GM12878 (cell line): ENCODE measurements at regions not wholly inside any gene's neighbourhood (a gene's known extent, or its start where the extent isn't known, plus 50 kb on each side); places are given as distances from the start of the nearest gene placed in this dataset.

Source experiments
- ATAC-seq: fragments of 200-7000 bp; cut with Tn5 transposase; 3 replicates; pipeline ENCODE4 v1.9.1; 2020; ENCODE audit warnings: mild to moderate bottlenecking, moderate library complexity
- BruUV-seq: library from RNA; stranded (reverse); fragments of 400-500 nt; replicated peaks from 2 replicates; lab custom pipeline; 2021; lab: Mats Ljungman, UMichigan
- CTCF ChIA-PET: fragments of 300-600 bp; sonication (Branson Sonifier 250); formaldehyde crosslinking; extraction: SDS; loops from one replicate; lab custom pipeline; 2021; ENCODE audit warnings: inconsistent platforms; lab: Yijun Ruan, JAX
- POLR2A ChIA-PET: fragments of 350-600 bp; formaldehyde crosslinking; extraction: SDS; loops from one replicate; lab custom pipeline; 2021; ENCODE audit warnings: inconsistent platforms; lab: Charles Lee
- RAD21 ChIA-PET: fragments of 300-600 bp; sonication (Branson Sonifier 250); formaldehyde crosslinking; loops from one replicate; lab custom pipeline; 2023; ENCODE audit warnings: antibody characterized with exemption; ENCODE audit not compliant: unreplicated experiment; lab: Charles Lee
- SMC1A ChIA-PET: fragments of 300-600 bp; sonication (Branson Sonifier 250); formaldehyde crosslinking; loops from one replicate; lab custom pipeline; 2023; ENCODE audit not compliant: unreplicated experiment, uncharacterized antibody; lab: Charles Lee
- DNase-seq: peaks from one replicate; pipeline ENCODE4 v3.0.0-alpha.2; 2011; ENCODE audit warnings: low read depth, low spot score
- FAIRE-seq: peaks from 3 replicates; lab custom pipeline; 2011; peaks lifted over from hg19 to GRCh38; lab: Jason Lieb, UNC
- H2AFZ ChIP-seq: 2 replicates; pipeline ENCODE4 v1.6.0; 2011; ENCODE audit warnings: low read depth, low read length, control low read depth; ENCODE audit not compliant: control insufficient read depth
- H3K27ac ChIP-seq: 2 replicates; pipeline ENCODE4 v1.5.1; 2011; ENCODE audit warnings: control low read depth; ENCODE audit not compliant: control insufficient read depth, insufficient read depth
- H3K27me3 ChIP-seq, 2 experiments: replicated peaks in 1 of 2; 2 replicates each; pipeline versions ENCODE4 v1.6.0 to v1.6.1; 2011; ENCODE audit warnings: low read length in 1 of 2; ENCODE audit not compliant: control insufficient read depth in 2 of 2, insufficient read depth in 2 of 2
- H3K36me3 ChIP-seq, 2 experiments: 2 replicates each; pipeline ENCODE4 v1.5.1; 2011; ENCODE audit warnings: low read length in 1 of 2; ENCODE audit not compliant: control insufficient read depth in 2 of 2, insufficient read depth in 2 of 2
- H3K4me1 ChIP-seq: 2 replicates; pipeline ENCODE4 v1.6.1; 2011; ENCODE audit warnings: mild to moderate bottlenecking, low read length, moderate library complexity, mixed read lengths; ENCODE audit not compliant: control insufficient read depth, insufficient read depth
- H3K4me2 ChIP-seq: 2 replicates; pipeline ENCODE4 v1.6.0; 2011; ENCODE audit warnings: control low read depth; ENCODE audit not compliant: control insufficient read depth, insufficient read depth
- H3K4me3 ChIP-seq: fragments of 200-600 bp; sonication (generic); 2 replicates; pipeline ENCODE4 v1.5.1; 2016
- H3K79me2 ChIP-seq: 2 replicates; pipeline ENCODE4 v1.6.0; 2011; ENCODE audit warnings: low read length; ENCODE audit not compliant: control insufficient read depth, insufficient read depth
- H3K9ac ChIP-seq: 2 replicates; pipeline ENCODE4 v1.8.0; 2011; ENCODE audit warnings: low read length, control low read depth, mixed read lengths; ENCODE audit not compliant: control insufficient read depth, insufficient read depth
- H3K9me3 ChIP-seq: replicated peaks from 3 replicates; pipeline ENCODE4 v1.5.1; 2011; ENCODE audit warnings: mild to moderate bottlenecking, low read length; ENCODE audit not compliant: control insufficient read depth, insufficient read depth
- H4K20me1 ChIP-seq: 2 replicates; pipeline ENCODE4 v1.6.0; 2011; ENCODE audit not compliant: control insufficient read depth, insufficient read depth
- BCL11A ChIP-seq: IDR thresholded peaks from 2 replicates; pipeline ENCODE4 v1.6.1; 2011; ENCODE audit warnings: low read depth, low read length
- FOXK2 ChIP-seq: fragments of 450-650 bp; IDR thresholded peaks from 2 replicates; pipeline ENCODE4 v1.6.1; 2017; ENCODE audit warnings: mild to moderate bottlenecking, moderate library complexity
- HCFC1 ChIP-seq: fragments of 150-350 bp; IDR thresholded peaks from 2 replicates; pipeline ENCODE4 v1.6.1; 2014; ENCODE audit warnings: low read length
- JUNB ChIP-seq: IDR thresholded peaks from 2 replicates; pipeline ENCODE4 v1.6.1; 2016; ENCODE audit warnings: antibody characterized with exemption, mild to moderate bottlenecking
- MTA2 ChIP-seq: fragments of 450-650 bp; IDR thresholded peaks from 2 replicates; pipeline ENCODE4 v1.6.1; 2016; ENCODE audit warnings: low read depth, mild to moderate bottlenecking, moderate library complexity
- NFYA ChIP-seq: IDR thresholded peaks from 2 replicates; pipeline ENCODE4 v1.6.1; 2011; ENCODE audit warnings: low read depth, mild to moderate bottlenecking, low read length, improper control_type of control experiment, borderline replicate concordance
- RAD21 ChIP-seq: IDR thresholded peaks from 2 replicates; pipeline ENCODE4 v1.6.1; 2011; ENCODE audit warnings: mild to moderate bottlenecking, low read depth, low read length, moderate library complexity; ENCODE audit not compliant: insufficient read depth
- SMC3 ChIP-seq: IDR thresholded peaks from 2 replicates; pipeline ENCODE4 v1.6.1; 2011; ENCODE audit warnings: low read length, improper control_type of control experiment, borderline replicate concordance
- SP1 ChIP-seq: IDR thresholded peaks from one replicate; pipeline ENCODE4 v1.6.1; 2011; ENCODE audit warnings: low read depth, low read length
- SREBF1 ChIP-seq: IDR thresholded peaks from 2 replicates; pipeline ENCODE4 v1.6.1; 2012; ENCODE audit warnings: mild to moderate bottlenecking, low read length
- STAT3 ChIP-seq: IDR thresholded peaks from 2 replicates; pipeline ENCODE4 v1.6.1; 2011; ENCODE audit warnings: low read depth, low read length, improper control_type of control experiment
- TAF1 ChIP-seq: IDR thresholded peaks from 2 replicates; pipeline ENCODE4 v1.6.1; 2011; ENCODE audit warnings: mild to moderate bottlenecking, low read depth, low read length, borderline replicate concordance
- YY1 ChIP-seq: IDR thresholded peaks from 2 replicates; pipeline ENCODE4 v1.6.1; 2011; ENCODE audit warnings: low read depth, mild to moderate bottlenecking, low read length
- ZNF384 ChIP-seq: IDR thresholded peaks from 2 replicates; pipeline ENCODE4 v1.6.1; 2012; ENCODE audit warnings: low read depth, mild to moderate bottlenecking, low read length, improper control_type of control experiment, borderline replicate concordance
- WGBS: methylation state at CpG from one replicate; pipeline ENCODE4 v1.1.6; 2016; ENCODE audit warnings: low lambda C conversion rate; ENCODE audit not compliant: insufficient replicate concordance, insufficient coverage; ENCODE audit errors: missing lambda C conversion rate; 5-methylcytosine and 5-hydroxymethylcytosine counted together
- in situ Hi-C: fragments of 300-500 bp; cut with MboI; formaldehyde crosslinking; loops from 9 replicates; pipeline ENCODE4 v1.14.3; 2018; ENCODE audit warnings: mixed read lengths
- intact Hi-C: fragments of 100-400 bp; cut with micrococcal nuclease; formaldehyde crosslinking; loops from one replicate; pipeline ENCODE4 v1.14.2; 2022; ENCODE audit not compliant: unreplicated experiment
- TF ChIP-seq, protein P1 (sequence below): fragments of 450-650 bp; IDR thresholded peaks from 2 replicates; pipeline ENCODE4 v1.6.1; 2014; ENCODE audit warnings: mild to moderate bottlenecking
- TF ChIP-seq, protein P2 (sequence below): fragments of 150-350 bp; IDR thresholded peaks from 2 replicates; pipeline ENCODE4 v1.6.1; 2016; ENCODE audit warnings: low read depth, low read length
- TF ChIP-seq, protein P3 (sequence below): IDR thresholded peaks from 2 replicates; pipeline ENCODE4 v1.6.1; 2012; ENCODE audit warnings: low read depth, low read length, improper control_type of control experiment

DNA sequence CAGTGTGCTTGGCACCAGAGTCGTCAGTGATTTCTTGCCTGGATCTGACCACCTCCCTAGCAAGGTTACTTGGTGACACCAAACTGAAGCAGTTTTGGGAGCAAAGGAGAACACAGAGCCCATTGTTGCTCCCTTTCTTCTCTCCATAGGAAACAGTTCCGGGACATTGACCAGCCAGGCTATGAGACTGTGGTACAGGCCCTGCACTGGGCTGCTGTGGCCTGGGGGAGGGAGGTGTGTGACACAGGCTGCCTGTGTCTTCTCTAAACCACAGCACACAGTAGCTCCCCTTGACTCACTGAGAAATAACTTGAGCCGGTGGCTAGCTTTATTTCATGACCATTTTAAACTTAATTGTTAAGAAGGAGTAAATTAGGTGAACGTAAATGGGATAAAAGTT, 214.8 kb upstream of the UBL3 start:
- Histone ChIP-seq H3K9ac (no peak overlapping the region), H3K4me3 (no peak overlapping the region), H3K36me3 (no peaks in the 10 kb centered on the region), H3K4me2 (no peak overlapping the region), H3K9me3 (no peaks in the 10 kb centered on the region), H4K20me1 (no peaks in the 10 kb centered on the region), H3K79me2 (no peaks in the 10 kb centered on the region), H3K4me1 (no peaks in the 10 kb centered on the region), H3K27me3 (no peaks in the 10 kb centered on the region; a peak in 1 of 4 replicates), H2AFZ (no peak overlapping the region), H3K27ac (no peak overlapping the region)
- TF ChIP-seq, protein P1, sequence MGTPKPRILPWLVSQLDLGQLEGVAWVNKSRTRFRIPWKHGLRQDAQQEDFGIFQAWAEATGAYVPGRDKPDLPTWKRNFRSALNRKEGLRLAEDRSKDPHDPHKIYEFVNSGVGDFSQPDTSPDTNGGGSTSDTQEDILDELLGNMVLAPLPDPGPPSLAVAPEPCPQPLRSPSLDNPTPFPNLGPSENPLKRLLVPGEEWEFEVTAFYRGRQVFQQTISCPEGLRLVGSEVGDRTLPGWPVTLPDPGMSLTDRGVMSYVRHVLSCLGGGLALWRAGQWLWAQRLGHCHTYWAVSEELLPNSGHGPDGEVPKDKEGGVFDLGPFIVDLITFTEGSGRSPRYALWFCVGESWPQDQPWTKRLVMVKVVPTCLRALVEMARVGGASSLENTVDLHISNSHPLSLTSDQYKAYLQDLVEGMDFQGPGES: no peak
- TF ChIP-seq, protein P2, sequence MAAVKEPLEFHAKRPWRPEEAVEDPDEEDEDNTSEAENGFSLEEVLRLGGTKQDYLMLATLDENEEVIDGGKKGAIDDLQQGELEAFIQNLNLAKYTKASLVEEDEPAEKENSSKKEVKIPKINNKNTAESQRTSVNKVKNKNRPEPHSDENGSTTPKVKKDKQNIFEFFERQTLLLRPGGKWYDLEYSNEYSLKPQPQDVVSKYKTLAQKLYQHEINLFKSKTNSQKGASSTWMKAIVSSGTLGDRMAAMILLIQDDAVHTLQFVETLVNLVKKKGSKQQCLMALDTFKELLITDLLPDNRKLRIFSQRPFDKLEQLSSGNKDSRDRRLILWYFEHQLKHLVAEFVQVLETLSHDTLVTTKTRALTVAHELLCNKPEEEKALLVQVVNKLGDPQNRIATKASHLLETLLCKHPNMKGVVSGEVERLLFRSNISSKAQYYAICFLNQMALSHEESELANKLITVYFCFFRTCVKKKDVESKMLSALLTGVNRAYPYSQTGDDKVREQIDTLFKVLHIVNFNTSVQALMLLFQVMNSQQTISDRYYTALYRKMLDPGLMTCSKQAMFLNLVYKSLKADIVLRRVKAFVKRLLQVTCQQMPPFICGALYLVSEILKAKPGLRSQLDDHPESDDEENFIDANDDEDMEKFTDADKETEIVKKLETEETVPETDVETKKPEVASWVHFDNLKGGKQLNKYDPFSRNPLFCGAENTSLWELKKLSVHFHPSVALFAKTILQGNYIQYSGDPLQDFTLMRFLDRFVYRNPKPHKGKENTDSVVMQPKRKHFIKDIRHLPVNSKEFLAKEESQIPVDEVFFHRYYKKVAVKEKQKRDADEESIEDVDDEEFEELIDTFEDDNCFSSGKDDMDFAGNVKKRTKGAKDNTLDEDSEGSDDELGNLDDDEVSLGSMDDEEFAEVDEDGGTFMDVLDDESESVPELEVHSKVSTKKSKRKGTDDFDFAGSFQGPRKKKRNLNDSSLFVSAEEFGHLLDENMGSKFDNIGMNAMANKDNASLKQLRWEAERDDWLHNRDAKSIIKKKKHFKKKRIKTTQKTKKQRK: no peak
- TF ChIP-seq SREBF1 (no peak), TAF1 (no peak), SMC3 (no peak), BCL11A (no peak), MTA2 (no peak), JUNB (no peak), YY1 (no peak), ZNF384 (no peak), FOXK2 (no peak), RAD21 (no peak), STAT3 (no peak), HCFC1 (no peak), NFYA (no peak), SP1 (no peak)
- TF ChIP-seq, protein P3, sequence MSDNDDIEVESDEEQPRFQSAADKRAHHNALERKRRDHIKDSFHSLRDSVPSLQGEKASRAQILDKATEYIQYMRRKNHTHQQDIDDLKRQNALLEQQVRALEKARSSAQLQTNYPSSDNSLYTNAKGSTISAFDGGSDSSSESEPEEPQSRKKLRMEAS: no peak
- ChIA-PET POLR2A (no interaction called here), RAD21 (no interaction called here), CTCF (no interaction called here), SMC1A (no interaction called here)
- WGBS: 54% methylated on average over 4 of the region's 4 CpGs
- no peak for DNase-seq
- intact Hi-C loops: no loop called here
- ATAC-seq: no peak
- BruUV-seq: no TSS peak
- in situ Hi-C loops: no loop called here
- FAIRE-seq: no peak
